ENCODE measurements at regions not wholly inside any gene's neighbourhood (a gene's known extent, or its start where the extent isn't known, plus 50 kb on each side); places are given as distances from the start of the nearest gene placed in this dataset.

DNA sequence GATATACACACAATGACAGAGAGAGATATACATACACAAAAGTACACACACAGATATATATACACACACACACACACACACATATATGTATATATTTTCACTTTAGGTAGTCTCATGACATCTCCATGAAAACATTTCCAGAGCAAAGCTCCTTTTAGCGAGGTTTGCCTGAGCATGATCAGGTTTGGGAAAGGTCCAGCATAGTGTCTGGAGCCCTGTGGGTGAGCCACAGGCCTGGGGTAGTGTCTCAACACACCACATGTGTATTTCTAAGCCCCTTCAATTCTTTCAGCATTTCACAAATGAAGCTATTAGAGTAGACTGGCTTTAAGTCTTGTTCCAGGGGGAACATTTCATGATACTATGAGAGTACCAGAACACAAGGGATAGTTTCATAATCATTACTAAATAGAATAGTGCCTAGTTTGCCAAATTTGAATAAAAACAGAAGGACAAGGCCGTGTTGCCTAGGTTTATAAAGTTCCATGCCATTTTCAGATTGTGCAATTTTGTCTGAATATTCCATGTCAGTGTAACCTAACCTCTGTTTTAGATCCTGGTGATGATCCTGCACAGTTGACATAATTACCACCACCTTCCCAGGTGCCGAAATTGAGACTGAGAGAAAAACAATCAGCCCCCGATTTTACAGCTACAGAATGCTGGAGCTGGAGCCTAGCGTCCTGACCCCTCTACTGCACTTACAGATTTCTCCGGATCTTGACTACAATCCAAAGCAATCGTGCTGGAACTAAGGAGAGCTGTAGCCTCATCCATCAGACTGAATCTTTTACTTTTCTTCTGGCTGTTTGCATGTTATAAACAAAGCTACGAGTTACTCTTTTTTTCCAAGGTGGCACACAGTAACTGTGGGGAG is 332.7 kb downstream of the CYRIA start:
- TF ChIP-seq ZBTB33 (IDR thresholded peaks at IDR 0.05) (no peak), ATF3 (IDR thresholded peaks at IDR 0.05) (no peak), TAF1 (conservative IDR thresholded peaks at IDR 0.05) (no peak), EGR1 (IDR thresholded peaks at IDR 0.05; ENCODE audit: low read depth in 2 of 2) (no peak), RAD21 (IDR thresholded peaks at IDR 0.05) (no peak), YY1 (IDR thresholded peaks at IDR 0.05) (no peak)
- TF ChIP-seq, protein P1, sequence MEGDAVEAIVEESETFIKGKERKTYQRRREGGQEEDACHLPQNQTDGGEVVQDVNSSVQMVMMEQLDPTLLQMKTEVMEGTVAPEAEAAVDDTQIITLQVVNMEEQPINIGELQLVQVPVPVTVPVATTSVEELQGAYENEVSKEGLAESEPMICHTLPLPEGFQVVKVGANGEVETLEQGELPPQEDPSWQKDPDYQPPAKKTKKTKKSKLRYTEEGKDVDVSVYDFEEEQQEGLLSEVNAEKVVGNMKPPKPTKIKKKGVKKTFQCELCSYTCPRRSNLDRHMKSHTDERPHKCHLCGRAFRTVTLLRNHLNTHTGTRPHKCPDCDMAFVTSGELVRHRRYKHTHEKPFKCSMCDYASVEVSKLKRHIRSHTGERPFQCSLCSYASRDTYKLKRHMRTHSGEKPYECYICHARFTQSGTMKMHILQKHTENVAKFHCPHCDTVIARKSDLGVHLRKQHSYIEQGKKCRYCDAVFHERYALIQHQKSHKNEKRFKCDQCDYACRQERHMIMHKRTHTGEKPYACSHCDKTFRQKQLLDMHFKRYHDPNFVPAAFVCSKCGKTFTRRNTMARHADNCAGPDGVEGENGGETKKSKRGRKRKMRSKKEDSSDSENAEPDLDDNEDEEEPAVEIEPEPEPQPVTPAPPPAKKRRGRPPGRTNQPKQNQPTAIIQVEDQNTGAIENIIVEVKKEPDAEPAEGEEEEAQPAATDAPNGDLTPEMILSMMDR (IDR thresholded peaks at IDR 0.05; ENCODE audit: low read depth, low read length, missing input control) = no peak
- TF ChIP-seq, protein P2, sequence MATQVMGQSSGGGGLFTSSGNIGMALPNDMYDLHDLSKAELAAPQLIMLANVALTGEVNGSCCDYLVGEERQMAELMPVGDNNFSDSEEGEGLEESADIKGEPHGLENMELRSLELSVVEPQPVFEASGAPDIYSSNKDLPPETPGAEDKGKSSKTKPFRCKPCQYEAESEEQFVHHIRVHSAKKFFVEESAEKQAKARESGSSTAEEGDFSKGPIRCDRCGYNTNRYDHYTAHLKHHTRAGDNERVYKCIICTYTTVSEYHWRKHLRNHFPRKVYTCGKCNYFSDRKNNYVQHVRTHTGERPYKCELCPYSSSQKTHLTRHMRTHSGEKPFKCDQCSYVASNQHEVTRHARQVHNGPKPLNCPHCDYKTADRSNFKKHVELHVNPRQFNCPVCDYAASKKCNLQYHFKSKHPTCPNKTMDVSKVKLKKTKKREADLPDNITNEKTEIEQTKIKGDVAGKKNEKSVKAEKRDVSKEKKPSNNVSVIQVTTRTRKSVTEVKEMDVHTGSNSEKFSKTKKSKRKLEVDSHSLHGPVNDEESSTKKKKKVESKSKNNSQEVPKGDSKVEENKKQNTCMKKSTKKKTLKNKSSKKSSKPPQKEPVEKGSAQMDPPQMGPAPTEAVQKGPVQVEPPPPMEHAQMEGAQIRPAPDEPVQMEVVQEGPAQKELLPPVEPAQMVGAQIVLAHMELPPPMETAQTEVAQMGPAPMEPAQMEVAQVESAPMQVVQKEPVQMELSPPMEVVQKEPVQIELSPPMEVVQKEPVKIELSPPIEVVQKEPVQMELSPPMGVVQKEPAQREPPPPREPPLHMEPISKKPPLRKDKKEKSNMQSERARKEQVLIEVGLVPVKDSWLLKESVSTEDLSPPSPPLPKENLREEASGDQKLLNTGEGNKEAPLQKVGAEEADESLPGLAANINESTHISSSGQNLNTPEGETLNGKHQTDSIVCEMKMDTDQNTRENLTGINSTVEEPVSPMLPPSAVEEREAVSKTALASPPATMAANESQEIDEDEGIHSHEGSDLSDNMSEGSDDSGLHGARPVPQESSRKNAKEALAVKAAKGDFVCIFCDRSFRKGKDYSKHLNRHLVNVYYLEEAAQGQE (IDR thresholded peaks at IDR 0.05) = no peak
- TF ChIP-seq, protein P3, sequence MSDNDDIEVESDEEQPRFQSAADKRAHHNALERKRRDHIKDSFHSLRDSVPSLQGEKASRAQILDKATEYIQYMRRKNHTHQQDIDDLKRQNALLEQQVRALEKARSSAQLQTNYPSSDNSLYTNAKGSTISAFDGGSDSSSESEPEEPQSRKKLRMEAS (IDR thresholded peaks at IDR 0.05) = no peak
